ENCODE measurements at regions not wholly inside any gene's neighbourhood (a gene's known extent, or its start where the extent isn't known, plus 50 kb on each side); places are given as distances from the start of the nearest gene placed in this dataset.

DNA sequence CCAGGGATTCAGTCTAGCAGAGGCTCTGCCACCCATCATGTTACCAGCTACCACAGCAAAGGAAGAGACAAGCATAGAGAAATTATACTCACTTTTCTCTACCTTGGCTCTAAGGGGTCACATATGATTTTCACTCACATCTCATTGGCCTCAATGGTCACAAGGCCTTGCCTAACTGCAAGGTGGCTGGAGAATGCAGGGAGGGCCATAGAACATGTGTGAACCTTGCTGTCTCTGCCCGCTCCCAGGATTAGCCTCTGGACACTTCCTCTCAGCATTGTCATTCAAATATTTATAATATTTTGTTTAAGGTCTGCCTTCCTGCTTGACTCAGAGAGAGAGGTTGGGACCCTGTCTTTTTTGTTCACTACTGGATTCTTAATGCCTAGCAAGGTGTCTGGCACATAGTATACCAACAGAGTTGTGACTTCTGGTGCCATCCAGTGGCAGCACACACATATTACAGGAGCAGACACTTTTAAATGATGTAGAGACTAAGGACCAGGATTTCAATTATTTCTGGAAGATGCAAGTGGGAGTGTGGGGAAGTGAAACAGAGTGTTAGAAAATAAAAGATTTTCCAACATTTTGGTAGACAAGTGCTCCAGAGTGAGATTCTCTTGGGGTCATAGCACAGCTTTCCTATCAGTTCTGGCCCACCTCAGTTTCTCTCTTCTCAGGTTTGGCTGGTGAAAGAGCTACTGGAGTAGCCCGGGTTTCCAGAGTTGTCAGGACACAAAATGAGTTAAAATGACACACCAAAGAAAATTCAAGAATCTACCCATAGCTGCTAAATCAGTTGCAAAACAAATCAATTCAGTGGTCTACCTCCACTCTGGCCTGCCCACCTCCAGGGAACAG, 119.0 kb upstream of the RASGRP1 start:
- in situ Hi-C loops (cut with MboI; ENCODE audit: low pct_ligation_motif_present in 1 of 4, low pct_unique_long_range_greater_than_20kb in 1 of 4, low sequenced_read_pairs in 3 of 4) (loop anchor here (10.0 to 25.0 kb wide), 7 partner anchors 119 to 696 kb away; partner anchors contain the start of genes FAM98B (in 1 of the 4) and RASGRP1 (in 1 of the 4)), intact Hi-C loops (cut with DNase I; ENCODE audit: low total_unique reads) (loop anchor here (10.0 kb wide), 2 partner anchors 209 to 239 kb away; no protein-coding TSS in a partner anchor)
- H3K4me3 ChIP-seq, result no peak overlapping the region
- no peak overlapping the region for H3K27ac ChIP-seq
- TF ChIP-seq, protein P1, sequence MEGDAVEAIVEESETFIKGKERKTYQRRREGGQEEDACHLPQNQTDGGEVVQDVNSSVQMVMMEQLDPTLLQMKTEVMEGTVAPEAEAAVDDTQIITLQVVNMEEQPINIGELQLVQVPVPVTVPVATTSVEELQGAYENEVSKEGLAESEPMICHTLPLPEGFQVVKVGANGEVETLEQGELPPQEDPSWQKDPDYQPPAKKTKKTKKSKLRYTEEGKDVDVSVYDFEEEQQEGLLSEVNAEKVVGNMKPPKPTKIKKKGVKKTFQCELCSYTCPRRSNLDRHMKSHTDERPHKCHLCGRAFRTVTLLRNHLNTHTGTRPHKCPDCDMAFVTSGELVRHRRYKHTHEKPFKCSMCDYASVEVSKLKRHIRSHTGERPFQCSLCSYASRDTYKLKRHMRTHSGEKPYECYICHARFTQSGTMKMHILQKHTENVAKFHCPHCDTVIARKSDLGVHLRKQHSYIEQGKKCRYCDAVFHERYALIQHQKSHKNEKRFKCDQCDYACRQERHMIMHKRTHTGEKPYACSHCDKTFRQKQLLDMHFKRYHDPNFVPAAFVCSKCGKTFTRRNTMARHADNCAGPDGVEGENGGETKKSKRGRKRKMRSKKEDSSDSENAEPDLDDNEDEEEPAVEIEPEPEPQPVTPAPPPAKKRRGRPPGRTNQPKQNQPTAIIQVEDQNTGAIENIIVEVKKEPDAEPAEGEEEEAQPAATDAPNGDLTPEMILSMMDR (IDR thresholded peaks at IDR 0.05), result peak; percentile 61 to 77 (median 75)
- TF ChIP-seq POLR2AphosphoS5 (IDR thresholded peaks at IDR 0.05), result no peak
- 68 to 90% methylated on average over 2 of the region's 2 CpGs for WGBS, 2 donors (ENCODE audit: low coverage in 1 of 2)
- H3K36me3 ChIP-seq, result no peaks in the 10 kb centered on the region
- H3K4me1 ChIP-seq, result no peaks in the 10 kb centered on the region
- no peaks in the 10 kb centered on the region for H3K9me3 ChIP-seq
- no peaks in the 10 kb centered on the region for H3K27me3 ChIP-seq
- peak; percentile 70 for DNase-seq

DNA sequence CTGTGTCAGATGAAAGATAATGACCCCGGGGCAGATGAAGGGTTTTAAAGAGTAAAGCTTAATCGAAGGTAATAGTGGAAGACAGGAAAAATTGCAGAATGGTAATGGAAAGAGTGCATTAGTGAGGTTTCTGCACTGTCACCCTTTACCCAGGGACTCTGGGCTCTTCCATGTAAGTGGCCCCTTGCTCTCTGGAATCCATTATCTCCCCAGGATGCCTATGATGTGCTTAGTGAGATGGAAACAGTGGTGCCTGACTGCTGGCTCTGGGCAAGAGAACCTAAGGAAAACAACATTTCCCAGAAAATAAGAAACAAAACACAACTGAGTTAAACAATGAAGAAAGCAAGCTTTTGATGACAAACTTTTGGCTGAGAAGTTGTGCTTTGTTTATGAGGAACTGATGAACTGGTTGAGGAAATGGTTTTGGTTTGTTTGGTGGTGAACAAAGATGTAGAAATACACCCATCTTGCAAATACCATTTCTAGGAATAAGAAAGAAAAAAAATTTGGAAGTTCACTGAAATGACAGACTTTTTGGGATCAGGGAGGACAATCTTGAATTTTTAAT, 119.9 kb upstream of the RASGRP1 start:
- no peak for DNase-seq
- TF ChIP-seq EP300 (IDR thresholded peaks at IDR 0.05; ENCODE audit: low read depth), result no peak
- no peak for TF ChIP-seq POLR2AphosphoS5 (IDR thresholded peaks at IDR 0.05)
- TF ChIP-seq POLR2A (IDR thresholded peaks at IDR 0.05), result no peak
- TF ChIP-seq, protein P1 (IDR thresholded peaks at IDR 0.05), result no peak
- no peaks in the 10 kb centered on the region for H3K36me3 ChIP-seq
- no peak overlapping the region for H3K4me3 ChIP-seq
- in situ Hi-C loops (cut with MboI; ENCODE audit: low pct_ligation_motif_present in 1 of 4, low pct_unique_long_range_greater_than_20kb in 1 of 4, low sequenced_read_pairs in 3 of 4), result loop anchor here (10.0 to 25.0 kb wide), 7 partner anchors 120 to 697 kb away; partner anchors contain the start of genes FAM98B (in 1 of the 4) and RASGRP1 (in 1 of the 4)
- H3K27me3 ChIP-seq, result no peaks in the 10 kb centered on the region
- no peaks in the 10 kb centered on the region for H3K9me3 ChIP-seq
- no peaks in the 10 kb centered on the region for H3K4me1 ChIP-seq
- H3K27ac ChIP-seq, result peak overlapping the region in 1 of 4 donors; percentile 39
- intact Hi-C loops (cut with DNase I; ENCODE audit: low total_unique reads), result loop anchor here (10.0 kb wide), 2 partner anchors 210 to 240 kb away; no protein-coding TSS in a partner anchor
- WGBS, 2 donors (ENCODE audit: low coverage in 1 of 2), result 63% methylated on average over 2 of the region's 2 CpGs; no CpG with 5 or more reads in 1 of the 2 donors

DNA sequence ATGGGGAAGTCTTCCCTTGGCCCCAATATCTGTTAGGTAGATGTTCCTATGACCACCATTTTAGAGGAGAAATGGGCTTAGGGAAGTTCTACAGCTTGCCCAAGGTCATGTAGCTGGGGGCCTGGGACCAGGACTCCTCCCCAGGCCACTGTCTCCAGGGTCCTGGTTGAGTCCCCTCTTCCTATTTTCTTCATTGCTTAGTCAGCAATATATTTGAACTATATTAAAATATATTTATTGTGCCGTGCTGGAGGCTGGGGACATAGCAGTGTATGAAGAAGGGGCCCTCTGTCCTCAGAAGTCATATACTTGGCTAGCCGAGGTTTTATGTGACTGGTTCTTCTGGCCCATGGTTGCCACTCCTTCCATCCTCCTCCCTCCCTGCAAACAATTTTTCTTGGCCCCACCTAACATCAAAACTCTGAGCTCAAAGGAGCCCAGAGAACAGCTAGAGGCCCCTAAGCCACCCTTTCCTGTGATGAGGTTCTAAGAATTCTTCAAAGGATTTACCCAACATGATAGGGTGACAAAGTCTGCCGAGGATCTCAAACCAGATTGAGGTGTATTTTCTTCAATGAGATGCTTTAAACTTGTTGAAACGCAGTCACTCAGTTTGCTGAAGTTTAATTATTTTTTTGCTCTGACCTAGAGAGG, 121.2 kb upstream of the RASGRP1 start:
- no peak overlapping the region for H3K27ac ChIP-seq
- TF ChIP-seq POLR2AphosphoS5 (IDR thresholded peaks at IDR 0.05) (no peak), EP300 (IDR thresholded peaks at IDR 0.05; ENCODE audit: low read depth) (no peak), POLR2A (IDR thresholded peaks at IDR 0.05) (no peak)
- TF ChIP-seq, protein P1 (IDR thresholded peaks at IDR 0.05), result no peak
- H3K27me3 ChIP-seq, result no peaks in the 10 kb centered on the region
- no peaks in the 10 kb centered on the region for H3K9me3 ChIP-seq
- no peaks in the 10 kb centered on the region for H3K4me1 ChIP-seq
- no peak overlapping the region for H3K4me3 ChIP-seq
- DNase-seq, result no peak
- in situ Hi-C loops (cut with MboI; ENCODE audit: low pct_ligation_motif_present in 1 of 4, low pct_unique_long_range_greater_than_20kb in 1 of 4, low sequenced_read_pairs in 3 of 4) (loop anchor here (10.0 to 25.0 kb wide), 7 partner anchors 121 to 699 kb away; partner anchors contain the start of genes FAM98B (in 1 of the 4) and RASGRP1 (in 1 of the 4)), intact Hi-C loops (cut with DNase I; ENCODE audit: low total_unique reads) (loop anchor here (10.0 kb wide), 2 partner anchors 211 to 241 kb away; no protein-coding TSS in a partner anchor)
- WGBS, 2 donors (ENCODE audit: low coverage in 1 of 2), result 63 to 78% methylated on average over 3 to 4 of the region's 4 CpGs
- H3K36me3 ChIP-seq, result no peaks in the 10 kb centered on the region

Measured in transverse colon (tissue), 4 donors.